SK-N-SH (cell line): ENCODE measurements at regions not wholly inside any gene's neighbourhood (a gene's known extent, or its start where the extent isn't known, plus 50 kb on each side); places are given as distances from the start of the nearest gene placed in this dataset.

ENCODE experiments used
- EP300 ChIP-seq, 2 experiments: IDR thresholded peaks; 2 replicates each; pipeline versions ENCODE4 v1.4.0 to v1.6.1; 2012; ENCODE audit warnings: borderline replicate concordance in 1 of 2, low read depth in 1 of 2, low read length in 1 of 2
- EZH2phosphoT487 ChIP-seq: fragments of 200-600 bp; sonication (generic); IDR thresholded peaks from 2 replicates; pipeline ENCODE4 v1.6.1; 2017; ENCODE audit warnings: low read depth, mixed run types, mild to moderate bottlenecking, antibody characterized with exemption, moderate library complexity, borderline replicate concordance
- RAD21 ChIP-seq: IDR thresholded peaks from 2 replicates; pipeline ENCODE4 v1.6.1; 2012; ENCODE audit warnings: mild to moderate bottlenecking, low read length
- SIN3A ChIP-seq: IDR thresholded peaks from 2 replicates; pipeline ENCODE4 v1.6.1; 2012; ENCODE audit warnings: low read depth, mild to moderate bottlenecking, low read length, moderate library complexity, borderline replicate concordance
- TCF12 ChIP-seq: IDR thresholded peaks from 2 replicates; pipeline ENCODE4 v1.4.0; 2012
- YY1 ChIP-seq: IDR thresholded peaks from 2 replicates; pipeline ENCODE4 v1.4.0; 2012; ENCODE audit warnings: low read depth, mild to moderate bottlenecking
- TF ChIP-seq, protein P1 (sequence below): fragments of 200-600 bp; sonication (generic); IDR thresholded peaks from 2 replicates; pipeline ENCODE4 v1.6.1; 2017; ENCODE audit warnings: antibody characterized with exemption, mild to moderate bottlenecking, moderate library complexity
- TF ChIP-seq, protein P2 (sequence below): fragments of 150-350 bp; IDR thresholded peaks from 2 replicates; pipeline ENCODE4 v1.6.1; 2017; ENCODE audit warnings: antibody characterized with exemption, low read length, low read depth, borderline replicate concordance
- TF ChIP-seq, protein P3 (sequence below): IDR thresholded peaks from 2 replicates; pipeline ENCODE4 v1.6.1; 2012; ENCODE audit warnings: mild to moderate bottlenecking, low read depth, low read length, moderate library complexity
- TF ChIP-seq, protein P4 (sequence below): IDR thresholded peaks from 2 replicates; pipeline ENCODE4 v1.4.0; 2012; ENCODE audit warnings: low read depth
- TF ChIP-seq, protein P5 (sequence below): IDR thresholded peaks from 2 replicates; pipeline ENCODE4 v1.4.0; 2012; ENCODE audit warnings: low read depth, borderline replicate concordance

DNA sequence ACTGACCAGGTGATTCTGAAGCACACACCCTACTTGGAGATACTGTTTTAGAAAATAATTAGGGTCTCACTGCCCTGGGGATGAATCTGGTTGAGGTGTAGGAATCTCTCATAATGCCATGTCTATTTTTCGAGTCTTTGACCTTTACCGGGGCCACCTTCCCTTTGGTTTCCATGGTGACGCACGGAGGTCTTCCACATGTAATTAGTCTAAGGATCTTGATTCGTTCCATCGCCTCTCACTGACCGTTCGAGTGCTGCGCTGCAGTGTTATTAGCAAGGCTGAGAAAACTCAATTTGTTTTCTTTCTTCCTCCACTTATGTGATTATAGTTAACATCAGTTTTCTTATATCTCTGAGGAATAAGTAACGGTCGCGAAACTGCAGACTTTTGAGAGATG lies 144.3 kb upstream of the SPACA1 start:
- TF ChIP-seq EZH2phosphoT487, result no peak
- TF ChIP-seq, protein P1, sequence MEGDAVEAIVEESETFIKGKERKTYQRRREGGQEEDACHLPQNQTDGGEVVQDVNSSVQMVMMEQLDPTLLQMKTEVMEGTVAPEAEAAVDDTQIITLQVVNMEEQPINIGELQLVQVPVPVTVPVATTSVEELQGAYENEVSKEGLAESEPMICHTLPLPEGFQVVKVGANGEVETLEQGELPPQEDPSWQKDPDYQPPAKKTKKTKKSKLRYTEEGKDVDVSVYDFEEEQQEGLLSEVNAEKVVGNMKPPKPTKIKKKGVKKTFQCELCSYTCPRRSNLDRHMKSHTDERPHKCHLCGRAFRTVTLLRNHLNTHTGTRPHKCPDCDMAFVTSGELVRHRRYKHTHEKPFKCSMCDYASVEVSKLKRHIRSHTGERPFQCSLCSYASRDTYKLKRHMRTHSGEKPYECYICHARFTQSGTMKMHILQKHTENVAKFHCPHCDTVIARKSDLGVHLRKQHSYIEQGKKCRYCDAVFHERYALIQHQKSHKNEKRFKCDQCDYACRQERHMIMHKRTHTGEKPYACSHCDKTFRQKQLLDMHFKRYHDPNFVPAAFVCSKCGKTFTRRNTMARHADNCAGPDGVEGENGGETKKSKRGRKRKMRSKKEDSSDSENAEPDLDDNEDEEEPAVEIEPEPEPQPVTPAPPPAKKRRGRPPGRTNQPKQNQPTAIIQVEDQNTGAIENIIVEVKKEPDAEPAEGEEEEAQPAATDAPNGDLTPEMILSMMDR, result no peak
- no peak for TF ChIP-seq TCF12
- TF ChIP-seq, protein P2, sequence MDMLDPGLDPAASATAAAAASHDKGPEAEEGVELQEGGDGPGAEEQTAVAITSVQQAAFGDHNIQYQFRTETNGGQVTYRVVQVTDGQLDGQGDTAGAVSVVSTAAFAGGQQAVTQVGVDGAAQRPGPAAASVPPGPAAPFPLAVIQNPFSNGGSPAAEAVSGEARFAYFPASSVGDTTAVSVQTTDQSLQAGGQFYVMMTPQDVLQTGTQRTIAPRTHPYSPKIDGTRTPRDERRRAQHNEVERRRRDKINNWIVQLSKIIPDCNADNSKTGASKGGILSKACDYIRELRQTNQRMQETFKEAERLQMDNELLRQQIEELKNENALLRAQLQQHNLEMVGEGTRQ, result no peak
- TF ChIP-seq, protein P3, sequence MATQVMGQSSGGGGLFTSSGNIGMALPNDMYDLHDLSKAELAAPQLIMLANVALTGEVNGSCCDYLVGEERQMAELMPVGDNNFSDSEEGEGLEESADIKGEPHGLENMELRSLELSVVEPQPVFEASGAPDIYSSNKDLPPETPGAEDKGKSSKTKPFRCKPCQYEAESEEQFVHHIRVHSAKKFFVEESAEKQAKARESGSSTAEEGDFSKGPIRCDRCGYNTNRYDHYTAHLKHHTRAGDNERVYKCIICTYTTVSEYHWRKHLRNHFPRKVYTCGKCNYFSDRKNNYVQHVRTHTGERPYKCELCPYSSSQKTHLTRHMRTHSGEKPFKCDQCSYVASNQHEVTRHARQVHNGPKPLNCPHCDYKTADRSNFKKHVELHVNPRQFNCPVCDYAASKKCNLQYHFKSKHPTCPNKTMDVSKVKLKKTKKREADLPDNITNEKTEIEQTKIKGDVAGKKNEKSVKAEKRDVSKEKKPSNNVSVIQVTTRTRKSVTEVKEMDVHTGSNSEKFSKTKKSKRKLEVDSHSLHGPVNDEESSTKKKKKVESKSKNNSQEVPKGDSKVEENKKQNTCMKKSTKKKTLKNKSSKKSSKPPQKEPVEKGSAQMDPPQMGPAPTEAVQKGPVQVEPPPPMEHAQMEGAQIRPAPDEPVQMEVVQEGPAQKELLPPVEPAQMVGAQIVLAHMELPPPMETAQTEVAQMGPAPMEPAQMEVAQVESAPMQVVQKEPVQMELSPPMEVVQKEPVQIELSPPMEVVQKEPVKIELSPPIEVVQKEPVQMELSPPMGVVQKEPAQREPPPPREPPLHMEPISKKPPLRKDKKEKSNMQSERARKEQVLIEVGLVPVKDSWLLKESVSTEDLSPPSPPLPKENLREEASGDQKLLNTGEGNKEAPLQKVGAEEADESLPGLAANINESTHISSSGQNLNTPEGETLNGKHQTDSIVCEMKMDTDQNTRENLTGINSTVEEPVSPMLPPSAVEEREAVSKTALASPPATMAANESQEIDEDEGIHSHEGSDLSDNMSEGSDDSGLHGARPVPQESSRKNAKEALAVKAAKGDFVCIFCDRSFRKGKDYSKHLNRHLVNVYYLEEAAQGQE, result no peak
- no peak for TF ChIP-seq RAD21
- TF ChIP-seq, protein P4, sequence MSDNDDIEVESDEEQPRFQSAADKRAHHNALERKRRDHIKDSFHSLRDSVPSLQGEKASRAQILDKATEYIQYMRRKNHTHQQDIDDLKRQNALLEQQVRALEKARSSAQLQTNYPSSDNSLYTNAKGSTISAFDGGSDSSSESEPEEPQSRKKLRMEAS, result no peak
- TF ChIP-seq SIN3A, result no peak
- TF ChIP-seq YY1, result no peak
- TF ChIP-seq EP300 (IDR thresholded peaks at IDR 0.05; ENCODE audit: borderline replicate concordance in 1 of 2, low read depth in 1 of 2, low read length in 1 of 2), result no peak
- TF ChIP-seq, protein P5, sequence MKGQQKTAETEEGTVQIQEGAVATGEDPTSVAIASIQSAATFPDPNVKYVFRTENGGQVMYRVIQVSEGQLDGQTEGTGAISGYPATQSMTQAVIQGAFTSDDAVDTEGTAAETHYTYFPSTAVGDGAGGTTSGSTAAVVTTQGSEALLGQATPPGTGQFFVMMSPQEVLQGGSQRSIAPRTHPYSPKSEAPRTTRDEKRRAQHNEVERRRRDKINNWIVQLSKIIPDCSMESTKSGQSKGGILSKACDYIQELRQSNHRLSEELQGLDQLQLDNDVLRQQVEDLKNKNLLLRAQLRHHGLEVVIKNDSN, result no peak
